HG02759 (cell line): ENCODE measurements at regions not wholly inside any gene's neighbourhood (a gene's known extent, or its start where the extent isn't known, plus 50 kb on each side); places are given as distances from the start of the nearest gene placed in this dataset.
"Not testable (repeated sequence)": the region's sequence is repeated elsewhere in the genome, so short reads cannot be mapped to it uniquely, and the experiment has no call there.

Experiments used
- ATAC-seq: cut with Tn5 transposase; IDR thresholded peaks from one replicate; pipeline ENCODE4 v1.9.1; 2021; ENCODE audit warnings: mild to moderate bottlenecking, moderate library complexity; ENCODE audit not compliant: unreplicated experiment

GRCh38 chr20:47845382-47845977, 60.2 kb upstream of the SULF2 start:
- not testable (repeated sequence) for ATAC-seq

- ATAC-seq: not testable (repeated sequence)
These were observed 59.3 kb upstream of the SULF2 start for GRCh38 chr20:47844568-47844906.

- no peak for ATAC-seq
These were observed 58.7 kb upstream of the SULF2 start for GRCh38 chr20:47843886-47844567.

- not testable (repeated sequence) for ATAC-seq
These were observed 57.7 kb upstream of the SULF2 start for GRCh38 chr20:47842950-47843349.

- not testable (repeated sequence) for ATAC-seq
These were observed 56.7 kb upstream of the SULF2 start for GRCh38 chr20:47842004-47842403.

GRCh38 chr20:47836256-47836817, 51.1 kb upstream of the SULF2 start:
- not testable (repeated sequence) for ATAC-seq
